T-cell (primary cell): ENCODE measurements at regions not wholly inside any gene's neighbourhood (a gene's known extent, or its start where the extent isn't known, plus 50 kb on each side); places are given as distances from the start of the nearest gene placed in this dataset.

ENCODE experiments used
- ATAC-seq, 4 experiments: fragments of 200-7000 bp in 3 of 4; fragments of 150-1000 bp in 1 of 4; cut with Tn5 transposase; replicated peaks in 1 of 4; 1 replicate in 3 of 4; 2 replicates in 1 of 4; pipeline ENCODE4 v1.10.0; 2021; ENCODE audit warnings: moderate library complexity in 3 of 4, mild to moderate bottlenecking in 2 of 4, moderate number of reproducible peaks in 1 of 4
- CTCF ChIA-PET, 2 donors: fragments of 300-600 bp; sonication (Branson Sonifier 250); formaldehyde crosslinking; loops; one replicate each; lab custom pipeline; 2022; ENCODE audit warnings: antibody characterized with exemption in 2 of 2; lab: Charles Lee
- POLR2A ChIA-PET, 2 donors: fragments of 300-600 bp; sonication (Branson Sonifier 250); formaldehyde crosslinking; loops; one replicate each; lab custom pipeline; 2022; ENCODE audit warnings: antibody characterized with exemption in 2 of 2; lab: Charles Lee
- DNase-seq, 35 experiments: peaks; one replicate each; pipeline versions ENCODE4 v3.0.0 to v3.0.0-alpha.2; 2013 to 2023
- H3K27ac ChIP-seq: one replicate; pipeline ENCODE4 v1.5.1; 2013; ENCODE audit warnings: low read length
- H3K27me3 ChIP-seq, 2 experiments: replicated peaks in 1 of 2; 1 replicate in 1 of 2; 2 replicates in 1 of 2; pipeline versions ENCODE4 v1.6.1 to v1.7.0; 2013; ENCODE audit warnings: low read length in 1 of 2, mixed read lengths in 1 of 2; ENCODE audit not compliant: control insufficient read depth in 2 of 2, insufficient read depth in 2 of 2; ENCODE audit errors: extremely low read depth in 1 of 2
- H3K36me3 ChIP-seq, 2 donors: 1 replicate in 1 of 2; 2 replicates in 1 of 2; pipeline versions ENCODE4 v1.6.1 to v1.7.0; 2013; ENCODE audit warnings: low read length in 1 of 2; ENCODE audit not compliant: control insufficient read depth in 2 of 2, insufficient read depth in 1 of 2; ENCODE audit errors: extremely low read depth in 1 of 2
- H3K4me1 ChIP-seq, 2 experiments: 1 replicate in 1 of 2; 2 replicates in 1 of 2; pipeline versions ENCODE4 v1.6.1 to v1.7.0; 2013; ENCODE audit warnings: low read length in 2 of 2, mixed read lengths in 1 of 2; ENCODE audit not compliant: insufficient read depth in 2 of 2, control insufficient read depth in 1 of 2; ENCODE audit errors: extremely low read depth in 1 of 2
- H3K4me3 ChIP-seq, 2 donors: 1 replicate in 1 of 2; 2 replicates in 1 of 2; pipeline versions ENCODE4 v1.5.1 to v1.7.0; 2013; ENCODE audit warnings: mild to moderate bottlenecking in 2 of 2, low read length in 1 of 2, moderate library complexity in 1 of 2; ENCODE audit not compliant: control insufficient read depth in 1 of 2; ENCODE audit errors: extremely low read depth in 1 of 2
- H3K9me3 ChIP-seq: 2 replicates; pipeline ENCODE4 v1.7.0; 2013
- H3K27ac Mint-ChIP-seq, 2 donors: one replicate each; pipeline ENCODE4 v1.8.0; 2020 to 2021; ENCODE audit warnings: mild to moderate bottlenecking in 2 of 2, mixed read lengths in 2 of 2
- H3K27me3 Mint-ChIP-seq, 2 donors: one replicate each; pipeline ENCODE4 v1.8.0; 2021 to 2022; ENCODE audit warnings: mixed read lengths in 2 of 2
- H3K36me3 Mint-ChIP-seq: one replicate; pipeline ENCODE4 v1.8.0; 2021; ENCODE audit warnings: mixed read lengths
- H3K4me1 Mint-ChIP-seq, 3 donors: one replicate each; pipeline ENCODE4 v1.8.0; 2020 to 2022; ENCODE audit warnings: mixed read lengths in 3 of 3, mild to moderate bottlenecking in 1 of 3
- H3K4me3 Mint-ChIP-seq, 3 donors: one replicate each; pipeline ENCODE4 v1.8.0; 2020 to 2022; ENCODE audit warnings: mild to moderate bottlenecking in 3 of 3, mixed read lengths in 3 of 3, moderate library complexity in 3 of 3
- H3K9me3 Mint-ChIP-seq, 3 donors: one replicate each; pipeline ENCODE4 v1.8.0; 2020 to 2022; ENCODE audit warnings: mixed read lengths in 3 of 3
- WGBS: methylation state at CpG from one replicate; pipeline ENCODE4 v1.1.5; 2013; ENCODE audit warnings: missing lambda C conversion rate; ENCODE audit not compliant: insufficient coverage; 5-methylcytosine and 5-hydroxymethylcytosine counted together

DNA sequence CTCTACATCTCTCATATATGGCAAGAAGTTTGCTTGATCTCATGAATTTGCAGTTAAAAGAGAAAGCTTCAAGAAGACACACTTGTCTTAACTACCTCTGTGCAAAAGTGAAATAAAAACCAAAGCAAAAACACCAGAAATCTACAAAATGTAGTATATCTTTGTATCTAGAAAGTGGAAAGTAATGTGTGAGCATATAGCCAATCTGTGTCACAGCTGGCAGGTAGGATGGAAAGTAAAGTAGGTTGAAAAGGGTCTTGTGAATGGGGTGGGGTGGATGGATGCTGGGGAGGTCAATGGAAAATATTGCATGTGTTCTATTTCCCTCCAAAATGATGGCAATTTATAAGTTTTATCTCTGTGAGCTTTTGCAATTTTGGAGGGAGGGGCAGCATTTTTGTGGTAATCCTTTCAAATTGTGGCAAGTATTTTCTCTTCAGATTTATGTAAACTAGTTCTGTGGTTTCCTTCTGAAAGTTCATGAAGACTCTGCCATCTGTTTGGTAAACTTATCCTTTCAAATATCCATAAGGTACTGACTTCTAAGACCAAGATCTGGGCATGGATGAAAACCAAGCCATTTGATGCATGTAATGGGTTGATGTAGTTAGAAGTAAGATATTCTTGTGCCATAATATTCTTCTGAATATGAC, 215.9 kb upstream of the GIMD1 start:
- Histone ChIP-seq H3K4me1 (no peaks in the 10 kb centered on the region), H3K36me3 (no peaks in the 10 kb centered on the region), H3K4me3 (no peak overlapping the region), H3K27ac (no peak overlapping the region), H3K9me3 (no peaks in the 10 kb centered on the region), H3K27me3 (no peaks in the 10 kb centered on the region)
- H3K27me3 Mint-ChIP-seq = no peaks in the 10 kb centered on the region
- no peak overlapping the region for H3K4me3 Mint-ChIP-seq
- H3K36me3 Mint-ChIP-seq = no peaks in the 10 kb centered on the region
- DNase-seq (no peak), ATAC-seq (no peak)
- no peak overlapping the region for H3K27ac Mint-ChIP-seq
- no peaks in the 10 kb centered on the region for H3K4me1 Mint-ChIP-seq
- peaks cover 0 to 3% (median 0%) of the 10 kb centered on the region in 3 donors for H3K9me3 Mint-ChIP-seq
- POLR2A ChIA-PET = no interaction called here
- CTCF ChIA-PET = no interaction called here

DNA sequence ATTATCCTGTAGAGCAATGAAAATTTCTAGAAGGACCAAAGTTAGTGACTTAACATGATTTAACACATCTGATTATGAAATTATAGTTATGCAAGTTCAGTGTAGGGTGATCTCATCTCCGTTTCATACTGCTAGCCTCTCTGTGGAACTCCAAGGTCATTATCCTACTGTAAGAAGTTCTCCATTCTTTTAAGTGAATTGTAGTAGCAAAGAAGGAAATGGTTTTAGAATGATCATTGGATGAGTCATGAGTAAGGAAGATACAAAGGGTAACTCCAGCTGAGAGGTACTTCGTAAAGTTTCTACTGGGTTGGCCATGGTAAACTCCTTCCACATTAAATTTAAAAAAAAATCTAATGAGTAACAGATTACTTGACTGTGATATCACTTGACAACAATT, 215.0 kb upstream of the GIMD1 start:
- Histone ChIP-seq H3K27ac (no peak overlapping the region), H3K9me3 (no peaks in the 10 kb centered on the region), H3K4me3 (no peak overlapping the region), H3K4me1 (no peaks in the 10 kb centered on the region), H3K27me3 (no peaks in the 10 kb centered on the region), H3K36me3 (no peaks in the 10 kb centered on the region)
- no peaks in the 10 kb centered on the region for H3K9me3 Mint-ChIP-seq
- no CpG with 5 or more reads among the region's 2 CpGs for WGBS
- no peak for ATAC-seq
- no peaks in the 10 kb centered on the region for H3K4me1 Mint-ChIP-seq
- no peak for DNase-seq
- H3K4me3 Mint-ChIP-seq = no peak overlapping the region
- H3K27me3 Mint-ChIP-seq = no peaks in the 10 kb centered on the region
- CTCF ChIA-PET = no interaction called here
- no peak overlapping the region for H3K27ac Mint-ChIP-seq
- POLR2A ChIA-PET = interaction anchor here in 1 of 2 donors (0.6 kb wide), 1 partner anchor 140 kb away, joined by 11 read pairs; no protein-coding TSS in a partner anchor
- no peaks in the 10 kb centered on the region for H3K36me3 Mint-ChIP-seq

- no peaks in the 10 kb centered on the region for H3K27me3 Mint-ChIP-seq
- WGBS = no CpG with 5 or more reads among the region's 2 CpGs
- no peaks in the 10 kb centered on the region for H3K9me3 ChIP-seq
- ChIA-PET CTCF (interaction anchor here in 1 of 2 donors (0.6 kb wide), 1 partner anchor 976 kb away, joined by 3 read pairs; no protein-coding TSS in a partner anchor), POLR2A (interaction anchor here in 1 of 2 donors (0.6 kb wide), 1 partner anchor 140 kb away, joined by 11 read pairs; no protein-coding TSS in a partner anchor)
- no peaks in the 10 kb centered on the region for H3K4me1 ChIP-seq
- H3K9me3 Mint-ChIP-seq = no peaks in the 10 kb centered on the region
- ATAC-seq (no peak), DNase-seq (no peak)
- H3K36me3 ChIP-seq = no peaks in the 10 kb centered on the region
- no peak overlapping the region for H3K4me3 Mint-ChIP-seq
- no peaks in the 10 kb centered on the region for H3K4me1 Mint-ChIP-seq
- H3K36me3 Mint-ChIP-seq = no peaks in the 10 kb centered on the region
- H3K27ac ChIP-seq = no peak overlapping the region
- H3K27ac Mint-ChIP-seq = no peak overlapping the region
- no peak overlapping the region for H3K4me3 ChIP-seq
- no peaks in the 10 kb centered on the region for H3K27me3 ChIP-seq
Measured at GRCh38 chr4:106583108-106583507, 214.5 kb upstream of the GIMD1 start.

DNA sequence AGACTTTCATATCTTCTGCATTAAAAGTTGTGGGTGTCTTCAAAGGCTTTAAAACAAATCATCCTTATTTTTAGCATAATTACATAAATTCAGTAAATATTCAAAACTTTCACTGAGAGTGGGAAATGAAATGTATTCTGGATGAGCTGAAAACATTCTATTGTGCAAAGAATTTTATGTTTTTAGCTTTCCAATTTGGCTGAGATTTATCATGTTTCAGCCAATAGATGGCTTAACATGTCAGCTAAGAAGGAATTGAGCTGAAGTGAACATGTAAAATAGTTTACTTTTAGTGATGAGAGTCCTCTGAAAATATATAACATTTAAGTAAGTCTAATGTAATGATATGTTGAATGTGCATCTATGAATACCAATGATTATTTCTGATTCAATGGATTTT, 213.5 kb upstream of the GIMD1 start:
- Histone ChIP-seq H3K4me3 (no peak overlapping the region), H3K27ac (no peak overlapping the region), H3K36me3 (no peaks in the 10 kb centered on the region), H3K9me3 (no peaks in the 10 kb centered on the region), H3K4me1 (no peaks in the 10 kb centered on the region), H3K27me3 (no peaks in the 10 kb centered on the region)
- ChIA-PET CTCF (no interaction called here), POLR2A (no interaction called here)
- Mint-ChIP-seq H3K4me3 (no peak overlapping the region), H3K36me3 (no peaks in the 10 kb centered on the region), H3K4me1 (no peaks in the 10 kb centered on the region), H3K27me3 (no peaks in the 10 kb centered on the region), H3K9me3 (no peaks in the 10 kb centered on the region), H3K27ac (no peak overlapping the region)
- ATAC-seq = no peak
- DNase-seq = no peak

DNA sequence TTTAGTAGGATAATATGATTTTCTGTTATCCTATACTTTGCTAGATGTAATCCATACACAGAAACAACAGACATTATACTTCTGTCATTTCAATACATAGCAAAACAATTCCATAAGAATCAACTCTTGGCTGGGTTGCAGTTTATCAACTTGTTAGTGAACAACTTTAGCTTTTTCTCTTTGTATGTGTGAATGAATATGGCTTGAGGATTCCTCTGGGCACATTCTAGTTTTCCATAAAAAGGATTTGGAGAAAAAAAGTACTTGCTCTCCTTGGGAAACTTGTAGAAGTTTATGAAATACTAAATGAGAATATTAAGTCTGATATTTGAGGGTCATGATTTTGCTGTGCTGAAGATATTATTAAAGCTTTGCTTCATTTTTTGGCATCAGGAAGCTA, 210.7 kb upstream of the GIMD1 start:
- H3K27ac Mint-ChIP-seq = no peak overlapping the region
- no peaks in the 10 kb centered on the region for H3K9me3 Mint-ChIP-seq
- no peak overlapping the region for H3K27ac ChIP-seq
- H3K36me3 Mint-ChIP-seq = no peaks in the 10 kb centered on the region
- no peak for DNase-seq
- H3K27me3 ChIP-seq = no peaks in the 10 kb centered on the region
- ChIA-PET POLR2A (no interaction called here), CTCF (no interaction called here)
- ATAC-seq = no peak
- H3K4me1 Mint-ChIP-seq = no peaks in the 10 kb centered on the region
- no peaks in the 10 kb centered on the region for H3K36me3 ChIP-seq
- H3K9me3 ChIP-seq = no peaks in the 10 kb centered on the region
- no peaks in the 10 kb centered on the region for H3K4me1 ChIP-seq
- H3K4me3 Mint-ChIP-seq = no peak overlapping the region
- H3K4me3 ChIP-seq = no peak overlapping the region
- no peaks in the 10 kb centered on the region for H3K27me3 Mint-ChIP-seq

DNA sequence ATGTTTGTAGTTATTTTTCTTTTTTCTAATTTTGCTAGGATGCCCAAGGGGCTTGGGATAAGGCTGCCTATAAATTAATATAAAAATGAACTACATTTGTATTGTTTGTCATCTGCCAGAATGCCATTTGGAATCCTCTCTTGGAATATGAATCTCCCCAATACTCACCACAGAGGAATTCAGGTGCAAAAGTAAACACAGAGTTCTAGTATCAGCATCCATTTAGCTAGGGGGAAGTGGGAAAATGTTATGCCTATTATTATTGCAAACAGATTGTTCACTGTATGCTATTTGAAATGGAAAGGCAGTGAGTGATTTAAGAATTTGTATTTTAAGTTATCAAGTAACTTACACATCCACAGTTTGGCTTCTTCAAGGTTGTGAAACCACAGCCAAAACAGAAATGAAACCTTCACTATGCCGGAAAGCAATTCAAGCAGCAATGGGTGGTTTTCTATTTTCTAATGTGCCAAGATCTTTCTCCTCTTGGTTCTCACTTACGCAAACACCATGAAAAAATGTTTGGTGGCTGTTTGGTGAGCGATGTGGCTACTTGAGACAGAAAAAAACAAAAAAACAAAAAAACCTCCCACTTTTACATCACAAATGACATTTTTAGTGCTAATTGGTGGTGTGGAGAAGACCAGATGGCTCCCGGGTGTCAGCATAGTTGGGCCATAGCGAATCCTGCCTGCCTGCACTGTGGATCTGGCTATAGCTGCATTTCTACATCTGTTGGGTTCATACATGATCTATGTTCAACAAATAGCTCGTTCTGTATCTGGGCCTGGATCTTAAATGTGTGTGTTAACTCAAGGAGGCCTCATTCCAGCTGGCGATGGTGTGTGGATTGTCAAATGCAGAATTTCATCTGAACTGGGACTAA, 200.8 kb upstream of the GIMD1 start:
- H3K27me3 ChIP-seq = no peaks in the 10 kb centered on the region
- H3K4me3 ChIP-seq = no peak overlapping the region
- WGBS = 75% methylated on average over 2 of the region's 7 CpGs
- Mint-ChIP-seq H3K27ac (no peak overlapping the region), H3K36me3 (no peaks in the 10 kb centered on the region), H3K4me1 (no peaks in the 10 kb centered on the region), H3K27me3 (no peaks in the 10 kb centered on the region), H3K4me3 (no peak overlapping the region), H3K9me3 (peaks cover 3 to 6% (median 4%) of the 10 kb centered on the region in 3 donors)
- DNase-seq (no peak), ATAC-seq (no peak)
- CTCF ChIA-PET = no interaction called here
- H3K9me3 ChIP-seq = no peaks in the 10 kb centered on the region
- POLR2A ChIA-PET = no interaction called here
- no peaks in the 10 kb centered on the region for H3K36me3 ChIP-seq
- H3K4me1 ChIP-seq = no peaks in the 10 kb centered on the region
- no peak overlapping the region for H3K27ac ChIP-seq
